ENCODE measurements at regions not wholly inside any gene's neighbourhood (a gene's known extent, or its start where the extent isn't known, plus 50 kb on each side); places are given as distances from the start of the nearest gene placed in this dataset.

Small RNA genes lying in the stretch of these regions (small RNA-seq; reads per million reads assigned to genes)
- 0 reads per million in 3 experiments for gene RNU6-753P

All from neural cell (in vitro differentiated cells).